ENCODE measurements at regions not wholly inside any gene's neighbourhood (a gene's known extent, or its start where the extent isn't known, plus 50 kb on each side); places are given as distances from the start of the nearest gene placed in this dataset.
"Not testable (repeated sequence)": the region's sequence is repeated elsewhere in the genome, so short reads cannot be mapped to it uniquely, and the experiment has no call there.

DNA sequence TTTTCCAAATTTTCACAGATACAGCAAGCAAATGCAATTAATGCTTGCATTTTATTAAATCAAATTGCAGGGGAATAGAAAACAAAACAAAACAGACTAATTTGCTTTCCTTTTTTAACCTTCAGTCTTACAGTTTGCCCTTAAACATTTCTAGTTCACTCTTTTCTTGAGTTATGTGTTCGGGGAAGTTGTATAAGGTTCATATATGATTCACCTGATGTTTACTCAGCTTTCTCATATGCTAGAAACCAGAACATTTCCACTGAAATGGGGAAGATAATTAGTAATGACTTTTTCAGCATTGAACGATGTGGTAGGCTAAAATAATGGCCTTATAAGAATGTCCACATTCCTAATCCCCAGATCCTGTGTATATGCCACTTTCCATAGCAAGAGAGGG is 176.2 kb upstream of the NBPF9 start:
- not testable (repeated sequence) for DNase-seq

DNA sequence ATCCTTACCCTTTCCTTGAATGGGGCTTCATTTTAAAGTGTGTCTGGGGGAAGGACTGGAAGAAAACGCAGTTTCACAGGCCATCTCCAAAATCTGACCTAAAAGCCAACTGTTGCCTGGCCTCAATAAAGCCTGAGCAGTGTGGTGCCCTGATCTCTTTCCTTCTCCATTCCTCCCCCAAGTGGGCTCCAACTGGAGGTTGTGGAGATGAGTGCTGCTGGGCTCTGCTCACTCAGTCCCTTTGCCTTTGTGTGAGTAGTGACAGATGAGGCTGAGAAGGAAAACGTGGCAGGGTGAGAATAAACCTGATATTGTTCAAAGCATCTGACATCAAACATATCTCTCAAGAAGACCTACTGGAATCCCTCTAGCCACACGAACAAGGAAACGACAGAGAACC is 181.4 kb upstream of the NBPF9 start:
- DNase-seq, result not testable (repeated sequence)

GRCh38 chr1:149285205-149285604 is 181.9 kb upstream of the NBPF9 start:
- DNase-seq, result not testable (repeated sequence)

GRCh38 chr1:149285638-149286037 is 182.3 kb upstream of the NBPF9 start:
- not testable (repeated sequence) for DNase-seq

DNA sequence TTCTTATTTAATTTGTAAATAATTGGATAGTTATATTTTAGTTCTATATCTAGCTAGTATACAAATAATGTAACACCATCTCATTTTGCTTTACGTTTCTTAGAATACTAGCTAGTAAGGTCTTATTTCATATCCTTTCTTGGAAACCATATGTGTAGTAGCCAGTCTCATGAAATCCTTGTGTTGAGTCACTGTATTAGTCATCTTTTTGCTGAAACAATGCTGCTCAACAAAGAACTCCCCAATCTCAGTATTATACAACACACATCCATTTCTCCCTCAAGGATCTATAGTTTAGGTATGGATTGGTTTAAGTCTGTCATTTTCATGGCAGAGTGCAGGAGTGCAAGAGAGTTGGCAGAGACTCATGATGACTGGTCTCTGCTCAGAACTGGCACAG is 185.2 kb upstream of the NBPF9 start:
- DNase-seq, result not testable (repeated sequence)

DNA sequence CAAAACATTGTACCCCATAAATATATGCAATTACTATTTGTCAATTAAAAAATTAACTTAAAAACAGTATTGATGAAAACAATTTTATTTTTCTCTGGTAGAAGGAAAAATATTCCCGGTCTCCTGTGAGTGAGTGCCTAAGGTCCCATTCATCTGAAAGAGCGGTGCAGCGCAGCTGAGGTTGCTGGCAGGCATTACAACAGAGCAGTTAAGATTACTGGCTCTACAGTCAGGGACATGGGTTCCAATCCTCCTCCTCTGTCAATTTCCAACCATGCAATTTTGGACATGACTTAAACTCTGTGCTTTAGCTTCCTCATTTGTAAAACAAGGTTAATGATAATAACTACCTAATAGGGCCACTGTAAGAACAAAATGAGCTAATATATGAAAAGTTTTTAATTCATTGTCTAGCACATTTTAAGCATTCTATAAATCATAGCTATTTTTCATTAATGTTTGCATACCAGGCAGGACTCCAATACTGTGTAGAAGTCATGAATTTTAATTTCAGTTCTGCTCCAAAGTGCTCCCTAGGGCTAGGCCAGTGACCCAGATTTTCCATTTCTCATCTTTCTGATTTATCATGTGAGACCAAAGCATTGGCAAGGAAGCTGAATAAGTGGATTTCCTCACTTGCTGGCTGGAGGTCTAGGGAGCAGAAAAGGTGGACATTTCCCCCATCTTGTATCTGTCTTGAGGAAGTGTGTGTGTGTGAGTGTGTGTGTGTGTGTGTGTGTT is 174.2 kb upstream of the NBPF19 start:
- not testable (repeated sequence) for DNase-seq

- DNase-seq, result not testable (repeated sequence)
Measured at GRCh38 chr1:149301282-149301681, 173.6 kb upstream of the NBPF19 start.

- DNase-seq, result not testable (repeated sequence)
Measured at GRCh38 chr1:149304796-149305195, 170.0 kb upstream of the NBPF19 start.

DNA sequence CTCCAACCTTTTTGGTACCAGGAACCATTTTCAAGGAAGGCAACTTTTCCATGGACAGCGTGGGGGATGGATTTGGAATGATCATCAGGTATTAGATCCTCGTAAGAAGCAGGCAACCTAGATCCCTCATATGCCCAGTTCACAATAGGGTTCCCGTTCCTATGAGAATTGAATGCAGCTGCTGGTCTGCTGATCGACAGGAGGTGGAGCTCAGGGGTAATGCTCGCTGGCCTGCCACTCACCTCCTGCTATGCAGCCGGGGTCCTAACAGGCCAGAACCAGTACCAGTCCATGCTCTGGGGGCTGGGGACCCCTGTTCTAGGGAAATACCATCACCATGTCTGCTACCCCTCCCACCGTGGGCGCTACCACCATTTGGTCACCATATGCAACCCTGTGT is 167.2 kb upstream of the NBPF19 start:
- not testable (repeated sequence) for DNase-seq

GRCh38 chr1:149314921-149315320 is 159.9 kb upstream of the NBPF19 start:
- not testable (repeated sequence) for DNase-seq

DNA sequence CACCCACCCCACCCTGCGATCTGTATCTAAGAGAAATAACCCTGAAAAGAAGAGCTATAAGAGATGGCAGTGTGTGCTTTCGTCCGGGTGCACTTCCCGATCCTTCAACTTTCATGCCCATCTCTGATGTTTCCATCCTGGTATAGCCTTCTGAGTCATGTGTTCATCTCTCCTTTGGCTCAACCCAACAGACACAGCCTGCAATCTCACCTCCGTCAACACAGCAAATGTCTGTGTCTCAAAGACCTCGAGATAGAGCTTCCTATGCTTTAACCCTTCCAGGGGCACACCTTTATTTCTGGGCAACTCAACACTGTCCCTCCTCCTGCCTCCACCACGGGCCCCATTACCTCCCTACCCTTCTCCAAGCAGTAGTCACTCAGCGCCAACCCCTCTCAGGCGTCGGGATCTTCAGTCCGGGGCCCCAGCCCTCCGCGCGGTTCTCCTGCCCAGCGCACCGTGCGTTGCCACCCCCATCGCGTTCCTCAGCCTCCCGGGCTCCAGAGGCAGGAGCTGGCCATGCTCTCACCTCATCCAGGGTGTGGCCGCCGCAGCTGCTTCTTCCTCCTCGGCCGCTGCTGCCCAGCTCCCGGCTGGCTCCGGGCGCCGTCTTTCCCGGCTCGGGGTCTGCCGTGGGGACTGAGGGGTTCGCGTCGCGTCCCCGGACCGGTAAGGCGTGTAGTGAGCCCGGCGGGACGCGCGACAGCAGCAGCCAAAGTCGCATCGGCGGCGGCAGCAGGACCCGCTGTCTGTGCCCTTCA is 153.7 kb upstream of the NBPF19 start:
- not testable (repeated sequence) for DNase-seq

- not testable (repeated sequence) for DNase-seq
Measured at GRCh38 chr1:149321732-149322016, 153.2 kb upstream of the NBPF19 start.

GRCh38 chr1:149330081-149330335 is 144.8 kb upstream of the NBPF19 start:
- DNase-seq, result not testable (repeated sequence)

DNA sequence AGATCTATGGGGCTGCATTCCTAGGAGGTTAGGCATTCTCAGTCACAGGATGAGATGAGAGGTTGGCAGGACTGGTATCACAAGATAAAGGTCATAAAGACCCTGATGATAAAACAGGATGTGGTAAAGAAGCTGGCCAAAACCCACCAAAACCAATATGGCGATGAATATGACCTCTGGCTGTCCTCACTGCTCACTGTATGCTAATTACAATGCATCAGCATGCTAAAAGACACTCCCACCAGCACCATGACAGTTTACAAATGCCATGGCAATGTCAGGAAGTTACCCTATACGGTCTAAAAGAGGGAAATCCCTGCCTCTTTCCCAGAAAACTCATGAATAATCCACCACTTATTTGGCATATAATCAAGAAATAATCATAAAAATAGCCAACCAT is 138.8 kb upstream of the NBPF19 start:
- DNase-seq, result not testable (repeated sequence)

DNA sequence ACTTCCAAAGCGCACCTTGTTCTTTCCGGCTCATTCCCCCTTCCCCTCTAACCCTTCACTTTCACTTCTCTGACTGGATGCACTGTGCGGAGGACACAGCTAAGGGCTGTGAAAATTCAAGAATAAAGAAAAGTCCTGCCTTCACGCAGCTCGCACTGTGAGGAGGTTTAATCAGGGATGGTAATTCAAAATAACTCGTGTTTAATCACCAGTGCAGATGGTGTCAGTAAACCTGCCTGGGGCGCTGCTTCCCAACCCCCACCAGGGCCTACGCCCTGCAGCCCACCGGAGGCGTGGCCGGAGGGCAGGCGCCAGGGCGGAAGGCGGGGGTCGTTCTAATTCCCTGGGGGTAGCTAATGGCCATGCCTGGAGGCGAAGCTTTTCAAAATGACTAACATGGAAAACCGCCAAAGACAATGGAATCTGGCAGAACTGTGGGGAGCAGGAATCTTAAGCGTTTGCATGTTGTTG is 136.6 kb upstream of the NBPF19 start:
- DNase-seq, result not testable (repeated sequence)

DNA sequence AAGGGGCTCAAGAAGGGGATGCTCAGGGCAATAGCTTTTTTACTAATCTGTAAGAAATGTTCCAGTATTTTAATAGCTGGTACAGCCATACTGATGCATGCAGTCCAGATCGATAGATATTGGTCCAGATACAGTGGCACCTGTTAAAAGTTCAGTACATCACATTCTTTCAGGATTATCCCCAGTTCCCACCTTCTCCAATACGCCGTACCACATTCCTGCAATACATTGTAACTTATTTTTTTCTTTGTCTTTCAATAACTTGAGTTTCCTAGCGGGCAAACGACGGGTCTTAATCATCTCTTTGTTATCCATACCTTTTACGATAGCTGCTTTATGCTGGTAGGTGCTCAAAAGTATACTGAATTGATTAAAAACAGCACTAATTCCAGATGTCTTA is 136.1 kb upstream of the NBPF19 start:
- not testable (repeated sequence) for DNase-seq

- DNase-seq, result not testable (repeated sequence)
Measured at GRCh38 chr1:149349448-149349847, 125.4 kb upstream of the NBPF19 start.

DNA sequence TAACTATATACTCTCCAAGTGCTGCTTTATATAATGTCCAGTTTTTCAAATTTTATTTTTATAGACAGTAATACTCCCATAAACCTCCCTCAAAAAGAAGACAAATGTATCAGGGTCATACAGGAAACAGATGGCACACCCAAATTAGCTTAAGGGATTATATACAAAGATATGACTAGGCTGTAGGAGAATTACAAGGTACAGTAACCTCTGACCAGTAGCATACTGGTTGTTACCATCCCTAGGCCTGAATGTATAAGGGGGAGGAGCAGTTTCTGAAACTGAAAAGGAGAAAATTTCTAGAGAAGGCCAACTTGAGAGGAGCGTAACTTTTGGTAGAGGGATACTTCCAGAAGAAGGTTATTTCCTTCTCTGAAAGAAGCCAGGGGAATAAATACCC is 122.6 kb upstream of the NBPF19 start:
- DNase-seq, result not testable (repeated sequence)

- DNase-seq, result not testable (repeated sequence)
Measured at GRCh38 chr1:149354579-149354978, 120.3 kb upstream of the NBPF19 start.

GRCh38 chr1:149355748-149356147 is 119.1 kb upstream of the NBPF19 start:
- not testable (repeated sequence) for DNase-seq

- DNase-seq, result not testable (repeated sequence)
Measured at GRCh38 chr1:149356152-149356551, 118.7 kb upstream of the NBPF19 start.

DNA sequence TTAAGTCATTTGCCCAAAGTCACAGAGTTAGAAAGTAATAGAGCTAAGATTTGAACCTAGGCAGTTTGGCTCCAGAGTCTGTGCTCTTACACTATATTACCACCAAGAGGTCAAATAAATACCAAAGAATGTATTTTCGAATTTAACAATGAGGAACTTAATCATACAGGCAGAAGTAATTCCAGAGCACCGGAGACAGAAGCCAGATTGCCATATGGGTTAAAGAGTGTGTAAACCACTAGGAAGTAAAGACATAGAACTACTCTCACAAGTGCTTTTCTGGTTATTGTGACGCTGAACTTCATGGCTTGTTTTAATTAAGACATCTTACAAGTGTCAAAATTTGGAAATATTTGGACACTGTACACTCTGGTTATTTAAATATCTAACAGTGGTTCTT is 114.5 kb upstream of the NBPF19 start:
- not testable (repeated sequence) for DNase-seq

- not testable (repeated sequence) for DNase-seq
Measured at GRCh38 chr1:149361310-149361709, 113.5 kb upstream of the NBPF19 start.

DNA sequence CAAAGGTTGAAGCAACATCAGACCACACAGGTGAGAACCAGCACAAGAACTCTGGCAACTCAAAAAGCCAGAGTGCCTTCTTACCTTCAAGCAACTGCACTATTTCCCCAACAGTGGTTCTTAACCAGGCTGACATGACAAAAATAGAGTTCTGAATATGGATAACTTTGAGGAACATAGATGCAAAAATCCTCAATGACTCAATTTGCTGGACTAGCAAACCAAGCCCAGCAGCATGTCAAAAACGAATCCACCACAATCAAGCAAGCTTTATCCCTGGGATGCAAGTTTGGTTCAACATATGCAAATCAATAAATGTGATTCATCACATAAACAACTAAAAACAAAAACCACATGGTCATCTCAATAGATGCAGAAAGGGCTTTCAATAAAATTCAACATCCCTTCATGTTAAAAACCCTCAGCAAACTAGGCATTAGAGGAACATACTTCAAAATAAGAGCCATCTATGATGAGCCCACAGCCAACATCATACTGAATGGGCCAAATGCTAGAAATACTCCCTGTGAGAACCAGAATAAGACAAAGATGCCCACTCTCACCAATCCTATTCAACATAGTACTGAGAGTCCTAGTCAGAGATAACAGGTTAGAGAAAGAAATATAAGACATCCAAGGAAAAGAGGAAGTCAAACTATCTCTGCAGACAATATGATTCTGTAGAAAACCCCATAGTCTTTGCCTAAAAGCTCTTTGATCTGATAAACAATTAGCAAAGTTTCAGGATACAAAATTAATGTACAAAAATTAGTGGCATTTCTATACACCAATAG is 110.5 kb upstream of the NBPF19 start:
- DNase-seq, result not testable (repeated sequence)
